ENCODE measurements at regions not wholly inside any gene's neighbourhood (a gene's known extent, or its start where the extent isn't known, plus 50 kb on each side); places are given as distances from the start of the nearest gene placed in this dataset.
A peak's percentile ranks its signal among the peaks of the same experiment; 100 is the strongest.
"Not testable (repeated sequence)": the region's sequence is repeated elsewhere in the genome, so short reads cannot be mapped to it uniquely, and the experiment has no call there.

DNA sequence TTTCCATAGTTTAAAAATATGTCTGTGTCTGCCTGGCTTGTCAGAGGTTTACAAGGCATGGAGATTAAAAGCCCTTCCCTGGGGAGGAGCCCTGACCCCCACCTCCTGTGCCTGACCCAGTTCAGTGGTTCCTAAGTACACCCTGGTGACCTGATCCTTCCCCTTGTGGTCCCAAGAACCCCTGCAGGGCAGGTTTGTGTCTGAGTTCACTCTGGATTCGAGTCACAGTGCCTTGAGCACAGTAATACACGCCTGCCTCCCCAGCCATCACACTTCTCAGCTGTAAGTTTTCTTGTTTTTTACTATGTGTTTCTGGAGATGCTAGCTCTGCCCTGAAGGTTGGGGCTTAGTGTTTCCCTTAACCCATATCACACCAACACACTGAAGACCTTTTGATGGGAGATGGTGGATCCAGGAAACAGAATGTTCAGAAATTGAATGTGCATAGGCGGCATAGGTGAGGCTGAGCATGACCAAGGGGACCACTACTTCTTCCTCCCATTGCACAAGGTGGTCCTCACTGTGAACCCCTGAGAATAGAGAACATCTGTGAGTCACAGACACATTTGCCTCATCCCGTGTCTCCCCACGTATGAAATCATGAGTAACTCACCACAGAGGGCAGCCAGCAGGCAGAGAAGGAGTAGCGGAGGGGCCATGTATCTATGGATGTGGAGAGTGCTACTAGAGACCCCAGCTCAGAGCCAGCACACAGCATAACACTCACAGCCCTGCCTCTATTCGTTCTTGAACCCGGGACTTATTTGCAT lies 962.9 kb downstream of the TMEM121 start:
- DNase-seq (ENCODE audit: low spot score), result no peak

DNA sequence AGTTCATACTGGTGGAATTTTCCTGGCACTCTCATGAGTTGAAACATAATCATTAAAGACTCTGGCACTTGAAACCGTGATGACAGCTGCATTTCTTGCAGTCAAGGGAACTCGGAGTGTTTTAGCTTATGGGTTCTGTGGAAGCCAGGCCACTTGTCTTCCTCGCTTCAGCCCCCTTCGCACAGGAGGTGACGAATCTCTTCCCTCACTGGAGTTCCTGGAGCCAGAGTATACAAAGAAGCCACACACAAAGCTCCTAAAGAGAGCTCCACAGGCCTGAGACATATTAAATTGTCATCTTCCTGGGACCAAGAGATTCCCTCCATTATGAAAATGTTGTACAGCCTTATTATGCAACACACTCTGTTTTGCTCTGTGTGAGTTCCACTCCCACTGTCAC lies 964.1 kb downstream of the TMEM121 start:
- DNase-seq (ENCODE audit: low spot score), result no peak

DNA sequence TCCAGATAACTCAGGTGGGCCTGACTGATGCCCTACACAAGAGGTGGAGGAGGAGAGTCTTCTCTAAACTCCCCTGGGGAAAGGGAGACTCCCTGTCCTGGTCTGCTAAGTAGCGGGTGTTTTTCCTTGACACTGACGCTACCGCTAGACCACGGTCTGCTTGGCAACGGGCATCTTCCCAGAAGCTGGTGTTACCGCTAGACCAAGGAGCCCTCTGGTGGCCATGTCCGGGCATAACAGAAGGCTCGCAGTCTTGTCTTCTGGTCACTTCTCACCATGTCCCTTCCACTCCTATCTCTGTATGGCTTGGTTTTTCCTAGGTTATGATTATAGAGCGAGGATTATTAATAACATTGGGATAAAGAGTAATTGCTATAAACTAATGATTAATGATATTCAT lies 965.5 kb downstream of the TMEM121 start:
- DNase-seq (ENCODE audit: low spot score), result no peak

DNA sequence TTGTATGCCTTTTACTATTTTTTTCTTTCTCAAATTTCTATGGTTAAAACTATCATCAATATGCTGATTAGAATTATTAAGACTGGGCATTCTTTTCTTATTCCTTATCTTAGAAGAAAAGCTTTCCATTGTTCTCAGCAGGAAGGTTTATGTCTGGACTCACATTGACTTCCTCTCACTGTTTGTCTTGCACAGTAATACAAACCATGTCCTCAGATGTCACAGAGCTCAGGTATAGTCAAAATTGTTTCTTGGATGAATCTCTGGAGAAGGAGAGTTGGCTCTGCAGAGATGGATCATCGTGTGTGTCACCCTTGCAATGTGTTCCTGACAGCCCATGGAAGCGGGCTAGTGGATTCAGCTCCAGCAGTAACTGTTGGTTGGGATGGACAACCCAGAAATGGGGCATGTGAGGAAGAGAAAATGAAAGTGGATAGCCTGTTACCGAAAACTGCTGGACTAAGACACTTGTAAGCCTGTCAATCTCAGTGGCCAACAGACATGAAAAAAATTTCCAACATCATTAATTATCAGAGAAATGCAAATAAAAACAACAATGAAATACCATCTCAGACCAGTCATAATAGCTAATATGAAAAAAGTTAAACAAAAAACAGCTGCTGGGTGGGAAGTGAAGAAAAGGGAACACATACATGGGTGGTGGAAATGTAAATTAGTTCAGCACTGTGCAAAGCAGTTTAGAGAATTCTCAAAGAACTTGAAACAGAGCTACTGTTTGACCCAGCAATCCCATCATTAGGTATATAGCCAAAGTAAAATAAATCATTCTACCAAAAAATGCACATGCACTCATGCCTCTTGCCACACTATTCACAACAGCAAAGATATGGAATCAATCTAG lies 967.8 kb downstream of the TMEM121 start:
- peak; percentile 8 for DNase-seq (ENCODE audit: low spot score)

DNA sequence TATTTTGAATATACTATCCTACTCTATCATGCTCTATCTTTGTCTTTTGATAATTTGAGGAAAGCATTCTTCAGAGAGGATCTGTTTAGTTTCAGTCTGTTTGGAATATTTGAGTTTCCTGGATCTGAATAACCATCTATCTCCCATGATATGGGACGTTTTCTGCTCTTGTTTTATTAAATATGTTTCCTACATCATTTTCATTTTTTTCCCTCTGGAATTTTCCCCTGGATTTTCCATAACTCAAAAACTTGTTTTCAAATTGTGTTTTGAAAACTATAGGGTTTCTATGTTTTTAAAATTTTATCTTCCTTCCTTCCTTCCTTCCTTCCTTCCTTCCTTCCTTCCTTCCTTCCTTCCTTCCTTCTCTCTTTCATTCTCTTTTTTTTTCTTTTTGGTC lies 974.2 kb downstream of the TMEM121 start:
- DNase-seq (ENCODE audit: low spot score), result no peak

DNA sequence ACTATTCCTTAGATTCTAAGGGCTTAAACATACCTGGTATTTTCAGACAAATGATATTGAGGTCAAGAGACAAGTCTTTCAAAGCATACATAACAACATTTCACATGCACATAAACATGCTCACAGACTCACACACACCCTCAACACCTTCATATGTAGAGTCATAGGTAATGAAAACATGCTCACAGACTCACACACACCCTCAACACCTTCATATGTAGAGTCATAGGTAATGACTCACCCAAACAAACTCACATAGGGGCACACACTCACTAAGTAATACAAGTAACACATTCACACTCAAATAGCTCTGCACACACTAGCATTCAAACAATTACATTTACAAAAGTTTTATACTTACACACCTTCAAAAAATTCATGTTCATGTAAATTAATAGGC lies 975.5 kb downstream of the TMEM121 start:
- no peak for DNase-seq (ENCODE audit: low spot score)

DNA sequence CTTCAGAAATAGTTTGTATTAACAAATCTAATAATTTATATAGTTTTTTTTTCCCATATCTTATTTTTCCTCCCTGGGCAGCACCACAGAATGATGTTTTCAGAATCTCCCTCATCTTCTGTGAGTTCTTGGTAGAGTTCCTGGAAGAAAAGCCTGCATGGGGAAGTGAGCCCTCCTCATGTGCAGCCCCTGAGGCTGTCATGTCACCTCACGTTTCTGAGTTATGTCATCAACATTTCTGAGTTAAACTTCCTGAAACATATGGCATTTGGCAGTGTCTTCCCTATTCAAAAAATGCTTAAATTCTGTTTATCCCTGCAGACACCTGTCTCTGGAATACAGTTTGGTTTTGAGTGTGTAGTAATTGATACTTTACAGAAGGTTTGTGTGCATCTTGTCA lies 979.0 kb downstream of the TMEM121 start:
- DNase-seq (ENCODE audit: low spot score), result no peak

DNA sequence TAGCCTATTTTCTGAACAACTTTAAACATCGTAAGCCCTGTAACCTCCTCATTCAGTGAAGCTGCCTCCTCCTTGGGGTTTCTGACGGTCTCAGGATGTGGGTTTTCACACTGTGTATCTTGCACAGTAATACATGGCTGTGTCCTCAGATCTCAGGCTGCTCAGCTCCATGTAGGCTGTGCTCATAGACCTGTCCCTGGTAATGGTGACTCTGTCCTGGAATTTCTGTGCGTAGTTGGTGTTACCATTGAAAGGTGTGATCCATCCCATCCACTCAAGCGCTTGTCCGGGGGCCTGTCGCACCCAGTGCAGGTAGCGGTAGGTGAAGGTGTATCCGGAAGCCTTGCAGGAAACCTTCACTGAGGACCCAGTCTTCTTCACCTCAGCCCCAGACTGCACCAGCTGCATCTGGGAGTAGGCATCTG lies 980.5 kb downstream of the TMEM121 start:
- no peak for DNase-seq (ENCODE audit: low spot score)

DNA sequence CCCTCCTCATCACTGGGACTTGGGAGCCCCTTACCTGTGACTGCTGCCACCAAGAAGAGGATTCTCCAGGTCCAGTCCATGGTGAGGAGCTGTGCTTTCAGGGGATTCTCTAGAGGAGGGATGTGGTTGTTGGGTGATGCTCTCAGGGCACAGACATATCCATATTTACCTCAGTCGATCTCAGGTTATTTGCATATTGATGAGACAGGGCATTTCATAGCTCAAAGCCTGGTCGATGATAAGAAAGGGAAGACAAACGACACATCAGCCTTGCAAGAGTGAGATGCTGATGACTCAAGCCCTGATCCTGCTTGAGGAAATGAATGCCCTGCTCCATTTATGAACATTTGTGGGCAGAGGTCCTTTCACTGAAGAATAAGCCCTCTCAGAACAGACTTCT lies 981.0 kb downstream of the TMEM121 start:
- no peak for DNase-seq (ENCODE audit: low spot score)

DNA sequence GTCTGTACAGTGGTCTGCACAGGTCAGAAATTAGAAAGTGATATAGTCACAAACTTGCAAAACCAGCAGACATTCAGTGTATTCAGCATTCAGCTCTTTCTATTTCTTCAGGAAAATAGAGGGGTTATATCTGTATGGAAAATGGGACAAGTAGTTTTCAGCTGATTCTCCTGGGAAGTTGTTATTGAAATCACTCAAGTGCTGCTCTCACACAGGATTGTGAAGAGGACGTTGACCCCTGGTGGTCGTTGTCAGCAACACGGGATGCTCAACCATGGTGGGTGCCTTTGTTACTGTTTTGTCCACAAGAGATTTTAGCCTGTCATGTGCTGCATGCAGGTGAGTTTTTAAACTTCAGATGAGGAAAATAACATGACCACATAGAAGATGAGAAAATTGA lies 981.8 kb downstream of the TMEM121 start:
- no peak for DNase-seq (ENCODE audit: low spot score)

DNA sequence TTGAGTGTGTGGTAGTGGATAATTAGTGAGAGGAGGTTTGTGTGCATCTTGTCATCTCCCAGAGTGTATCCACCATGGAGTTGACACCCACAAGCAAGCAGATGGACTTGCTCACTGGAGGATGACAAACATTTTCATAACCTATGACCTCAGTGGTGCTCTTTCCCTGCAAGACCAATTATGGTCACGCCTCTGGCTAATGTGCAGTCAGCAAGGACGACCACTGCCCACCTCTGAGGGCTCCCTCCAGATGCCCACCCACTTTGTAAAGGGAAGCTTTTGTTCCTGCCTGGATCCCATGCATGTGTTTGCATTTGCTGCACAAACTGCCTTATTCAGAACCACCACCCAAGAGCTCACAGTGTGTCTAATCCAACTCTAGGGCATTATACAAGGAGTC lies 982.8 kb downstream of the TMEM121 start:
- no peak for DNase-seq (ENCODE audit: low spot score)

DNA sequence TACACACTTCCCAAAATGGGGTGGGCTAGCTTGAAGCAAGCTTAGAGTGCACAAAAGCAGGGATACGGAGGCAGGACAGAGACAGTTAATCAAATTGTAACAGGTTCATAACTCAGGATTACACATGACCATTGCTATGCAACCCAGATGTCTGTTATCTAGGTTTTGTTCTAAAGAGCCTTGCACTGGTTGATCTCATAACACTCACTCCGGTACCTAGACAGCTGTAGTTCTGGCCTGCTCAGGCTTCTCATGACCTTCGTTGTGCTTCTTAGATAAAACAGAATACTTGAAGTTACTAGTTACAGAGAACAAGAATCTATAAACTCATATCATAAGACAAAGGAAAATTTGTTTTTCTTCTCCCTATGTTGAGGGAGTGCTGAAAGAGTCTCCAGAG lies 983.4 kb downstream of the TMEM121 start:
- no peak for DNase-seq (ENCODE audit: low spot score)

DNA sequence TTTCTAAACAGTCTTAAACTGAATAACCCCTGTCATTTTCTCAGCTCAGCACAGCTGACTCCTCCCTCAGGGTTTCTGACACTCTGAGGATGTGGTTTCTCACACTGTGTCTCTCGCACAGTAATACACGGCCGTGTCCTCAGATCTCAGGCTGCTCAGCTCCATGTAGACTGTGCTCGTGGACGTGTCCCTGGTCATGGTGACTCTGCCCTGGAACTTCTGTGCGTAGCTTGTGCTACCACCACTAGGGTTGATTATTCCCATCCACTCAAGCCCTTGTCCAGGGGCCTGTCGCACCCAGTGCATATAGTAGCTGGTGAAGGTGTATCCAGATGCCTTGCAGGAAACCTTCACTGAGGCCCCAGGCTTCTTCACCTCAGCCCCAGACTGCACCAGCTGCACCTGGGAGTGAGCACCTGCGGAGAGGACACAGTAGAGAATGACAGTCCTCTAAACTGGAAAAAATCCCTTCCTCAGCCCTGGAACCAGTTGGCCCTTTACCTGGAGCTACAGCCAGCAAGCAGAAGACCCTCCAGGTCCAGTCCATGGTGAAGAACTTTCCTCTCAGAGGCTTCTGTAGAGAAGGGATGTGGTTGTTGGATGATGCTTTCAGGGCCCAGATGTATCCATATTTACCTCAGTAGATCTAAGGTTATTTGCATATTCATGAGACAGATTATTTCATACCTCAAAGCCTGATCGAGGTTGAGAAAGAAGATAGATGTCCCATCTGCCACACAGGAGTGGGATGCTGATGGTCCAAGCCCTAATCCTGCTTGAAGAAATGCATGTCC lies 984.8 kb downstream of the TMEM121 start:
- DNase-seq (ENCODE audit: low spot score), result no peak

DNA sequence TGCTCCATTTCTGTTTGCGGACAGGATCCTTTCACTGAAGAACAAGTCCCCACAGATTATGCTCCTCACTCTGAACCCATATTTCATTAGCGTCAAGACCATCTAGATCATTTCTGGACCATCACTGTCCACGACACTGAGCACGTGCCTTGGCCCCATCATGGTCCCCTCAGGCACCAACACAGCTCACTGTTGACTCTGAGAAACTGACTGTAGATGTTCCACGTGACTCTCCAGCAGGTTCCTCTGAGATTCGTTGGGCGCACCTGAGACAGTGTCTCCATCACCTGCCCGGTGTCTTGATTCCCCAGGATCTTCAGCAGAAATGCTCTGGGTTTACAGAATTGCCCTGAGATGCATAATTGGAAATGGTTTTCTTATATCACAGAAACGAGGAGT lies 985.4 kb downstream of the TMEM121 start:
- DNase-seq (ENCODE audit: low spot score), result no peak

DNA sequence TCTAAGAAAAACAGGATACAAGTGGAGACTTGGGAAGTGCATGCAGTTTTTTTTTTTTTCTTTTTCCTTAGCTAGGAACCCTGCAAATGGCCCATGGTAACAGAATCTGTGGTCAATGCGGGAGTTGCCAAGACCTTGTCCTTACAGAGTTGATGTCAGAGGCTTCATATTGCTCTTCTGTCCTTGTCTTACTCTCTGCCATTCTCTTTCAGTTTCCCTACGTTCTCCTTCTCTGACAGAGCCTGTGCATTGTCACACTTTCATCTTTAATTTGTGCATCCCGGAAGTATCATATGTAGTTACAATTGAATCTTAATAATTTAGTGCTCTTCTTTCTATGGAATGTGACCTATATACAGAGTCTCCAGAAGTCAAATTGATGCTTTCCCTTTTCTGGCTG lies 986.9 kb downstream of the TMEM121 start:
- no peak for DNase-seq (ENCODE audit: low spot score)

DNA sequence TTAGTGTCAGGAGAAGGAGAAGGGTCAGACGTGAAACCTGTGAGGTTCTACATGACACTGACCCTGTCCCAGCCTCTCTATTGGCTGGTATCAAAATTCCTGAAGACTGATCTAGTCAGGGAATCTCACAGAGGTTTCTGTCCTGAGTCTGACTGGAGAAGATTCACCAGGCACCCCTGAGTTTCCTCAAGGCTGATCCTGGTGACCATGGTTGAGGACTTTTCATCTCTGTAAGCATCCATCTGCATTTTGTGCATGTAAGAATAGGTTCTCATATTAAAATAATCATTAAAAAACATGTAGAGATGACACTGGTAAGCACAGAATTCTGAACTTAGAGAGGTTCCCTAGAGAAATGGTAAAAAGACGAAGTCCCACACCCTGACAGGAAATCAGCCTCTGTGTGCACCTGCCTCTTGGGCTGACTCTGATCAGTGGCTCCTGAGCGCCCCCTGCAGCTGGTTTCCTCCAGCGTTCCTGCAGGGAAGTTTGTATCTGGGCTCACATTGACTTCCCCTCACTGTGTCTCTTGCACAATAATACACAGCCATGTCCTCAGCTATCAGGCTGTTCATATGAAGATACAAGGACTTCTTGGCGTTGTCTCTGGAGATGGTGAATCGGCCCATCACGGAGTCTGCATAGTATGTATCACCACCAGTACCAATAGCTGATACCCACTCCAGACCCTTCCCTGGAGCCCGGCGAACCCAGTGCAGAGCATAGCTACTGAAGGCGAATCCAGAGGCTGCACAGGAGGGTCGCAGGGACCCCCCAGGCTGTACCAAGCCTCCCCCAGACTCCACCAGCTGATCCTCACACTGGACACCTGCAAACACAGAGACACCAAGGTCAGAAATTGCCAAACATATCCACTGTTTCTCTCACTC lies 991.9 kb downstream of the TMEM121 start:
- peak; percentile 15 for DNase-seq (ENCODE audit: low spot score)

DNA sequence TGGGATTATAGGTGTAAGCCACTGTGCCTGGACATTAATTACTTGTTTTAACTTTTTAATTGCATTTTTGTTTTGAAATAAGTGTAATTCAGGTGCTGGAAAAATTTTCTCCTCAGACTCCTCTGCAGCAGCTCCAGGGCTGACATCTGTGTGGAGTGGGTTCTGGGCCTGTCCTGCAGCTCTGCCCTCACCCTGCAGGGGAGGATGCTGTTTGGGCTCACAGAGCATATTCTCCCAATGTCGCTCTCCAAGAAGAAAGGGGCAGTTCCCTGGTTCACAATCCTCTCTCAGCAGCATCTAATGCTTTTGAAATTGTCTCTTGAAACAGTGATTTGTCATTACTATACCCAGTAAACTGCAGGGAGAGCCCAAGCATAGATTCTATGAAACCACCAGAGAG lies 995.7 kb downstream of the TMEM121 start:
- not testable (repeated sequence) for DNase-seq (ENCODE audit: low spot score)

DNA sequence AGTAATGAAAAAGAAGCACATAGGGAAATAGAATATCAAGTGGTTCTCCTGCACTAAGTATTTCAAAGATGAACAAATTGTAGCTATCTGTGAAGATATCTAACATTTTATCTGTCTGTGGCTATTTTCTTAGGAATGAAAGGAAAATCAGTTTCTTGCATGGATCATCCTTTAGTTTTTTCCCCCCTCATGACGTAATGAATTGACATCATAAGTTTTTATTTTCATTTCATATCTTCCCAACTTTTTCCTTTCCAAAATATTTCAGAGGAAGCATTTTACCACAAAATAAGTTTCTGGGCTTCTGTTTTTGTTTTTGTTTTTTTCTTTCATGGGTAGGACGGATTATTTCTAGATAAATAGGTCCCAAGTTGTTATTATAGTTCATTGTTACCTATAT lies 996.6 kb downstream of the TMEM121 start:
- no peak for DNase-seq (ENCODE audit: low spot score)

DNA sequence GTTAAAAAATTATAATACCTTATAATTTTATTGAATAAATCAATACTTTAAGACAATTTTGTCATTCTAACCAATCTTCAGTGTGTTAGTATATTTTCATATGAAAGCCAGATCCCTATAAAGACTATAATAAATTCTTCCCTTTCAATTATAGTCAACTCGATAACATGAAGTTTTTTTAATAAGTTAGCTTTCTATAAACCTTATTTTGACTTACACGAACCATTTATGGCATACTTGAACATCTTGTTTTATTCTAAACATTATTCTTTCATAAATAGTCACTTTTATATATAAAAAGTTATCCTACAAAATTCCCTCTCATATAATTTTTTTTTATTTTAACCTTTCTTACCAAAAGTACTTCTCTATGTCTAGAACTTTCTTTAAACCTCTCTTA lies 1002.3 kb downstream of the TMEM121 start:
- no peak for DNase-seq (ENCODE audit: low spot score)

DNA sequence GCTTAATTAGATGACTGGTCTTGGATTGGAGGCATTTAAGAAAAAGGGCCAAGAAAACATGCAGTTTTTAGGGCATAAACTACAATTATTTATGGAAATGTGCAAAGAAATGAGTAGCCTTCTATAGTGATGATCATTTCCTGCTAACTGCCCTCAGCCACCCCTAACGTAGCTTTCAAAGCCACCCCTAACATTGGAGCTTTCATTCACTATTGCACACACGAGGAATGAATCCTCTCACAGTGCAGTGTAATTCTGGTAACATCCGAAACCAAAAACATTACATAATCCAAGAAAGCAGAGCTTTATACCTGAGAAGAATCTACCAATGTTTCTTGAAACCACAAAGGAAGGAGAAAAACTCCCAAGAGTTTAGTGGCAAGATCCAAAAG lies 1003.6 kb downstream of the TMEM121 start:
- DNase-seq (ENCODE audit: low spot score), result no peak

DNA sequence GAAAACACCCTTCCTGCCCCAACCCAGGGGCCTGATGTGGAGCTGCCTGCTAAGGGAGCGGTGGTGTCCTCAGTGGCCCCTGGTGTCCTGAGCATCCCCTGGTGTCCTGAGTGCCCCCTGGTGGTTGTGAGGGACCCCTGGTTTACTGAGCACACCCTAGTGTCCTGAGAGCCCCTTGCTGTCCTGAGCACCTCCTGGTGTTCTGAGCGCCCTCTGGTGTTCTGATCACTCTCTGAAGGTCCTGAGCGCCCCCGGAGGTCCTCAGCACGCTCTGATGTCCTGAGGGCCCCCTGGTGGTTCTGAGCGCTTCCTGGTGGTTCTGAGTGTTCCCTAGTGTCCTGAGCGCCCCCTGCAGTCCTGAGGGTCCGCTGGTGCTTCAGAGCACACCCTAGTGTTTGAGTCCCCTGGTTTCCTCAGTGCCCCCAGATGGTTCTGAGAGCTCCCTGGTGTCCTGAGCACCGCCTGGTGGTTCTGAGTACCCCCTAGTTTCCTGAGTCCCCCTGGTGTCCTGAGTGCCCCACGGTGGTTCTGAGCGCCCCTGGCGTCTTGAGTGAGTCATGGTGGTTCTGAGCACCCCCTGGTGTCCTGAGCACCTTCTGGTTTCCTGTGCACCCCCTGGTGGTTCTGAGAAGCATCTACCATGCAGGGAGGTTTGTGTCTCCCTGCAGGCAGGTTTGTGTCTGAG lies 1004.2 kb downstream of the TMEM121 start:
- DNase-seq (ENCODE audit: low spot score), result no peak

Data from Ammon's horn (tissue), 1 donor.